Activated B cell treated with CpG ODN at 0.5 μM for 24 hours (primary cell): ENCODE measurements at regions not wholly inside any gene's neighbourhood (a gene's known extent, or its start where the extent isn't known, plus 50 kb on each side); places are given as distances from the start of the nearest gene placed in this dataset.
"Not testable (repeated sequence)": the region's sequence is repeated elsewhere in the genome, so short reads cannot be mapped to it uniquely, and the experiment has no call there.

ENCODE experiments used
- ATAC-seq: fragments of 200-7000 bp; cut with Tn5 transposase; one replicate; pipeline ENCODE4 v1.10.0; 2021; ENCODE audit warnings: low read depth, mild to moderate bottlenecking, moderate library complexity
- CTCF ChIA-PET: fragments of 350-600 bp; sonication (Branson Sonifier 250); formaldehyde crosslinking; loops from one replicate; lab custom pipeline; 2021; ENCODE audit warnings: antibody characterized with exemption; lab: Charles Lee
- POLR2A ChIA-PET: fragments of 350-600 bp; sonication (Branson Sonifier 250); formaldehyde crosslinking; loops from one replicate; lab custom pipeline; 2021; ENCODE audit warnings: antibody characterized with exemption; lab: Charles Lee
- DNase-seq: peaks from one replicate; pipeline ENCODE4 v3.0.0; 2022
- H3K27ac Mint-ChIP-seq: one replicate; pipeline ENCODE4 v1.8.0; 2020; ENCODE audit warnings: mixed read lengths
- H3K27me3 Mint-ChIP-seq: one replicate; pipeline ENCODE4 v1.8.0; 2021; ENCODE audit warnings: mixed read lengths
- H3K36me3 Mint-ChIP-seq: one replicate; pipeline ENCODE4 v1.8.0; 2021; ENCODE audit warnings: low read depth, mixed read lengths
- H3K4me1 Mint-ChIP-seq: one replicate; pipeline ENCODE4 v1.8.0; 2021; ENCODE audit warnings: mixed read lengths
- H3K4me3 Mint-ChIP-seq: one replicate; pipeline ENCODE4 v1.8.0; 2020; ENCODE audit warnings: mild to moderate bottlenecking, mixed read lengths
- H3K9me3 Mint-ChIP-seq: one replicate; pipeline ENCODE4 v1.8.0; 2020; ENCODE audit warnings: mixed read lengths
- CTCF ChIP-seq: fragments of 200-600 bp; IDR thresholded peaks from one replicate; pipeline ENCODE4 v1.8.0; 2022; ENCODE audit warnings: antibody characterized with exemption, mild to moderate bottlenecking
- intact Hi-C: fragments of 100-400 bp; cut with micrococcal nuclease; formaldehyde crosslinking; loops from one replicate; pipeline ENCODE4 v1.15.1; 2024

GRCh38 chr6:169858935-169859351 lies 107.5 kb downstream of the ERMARD start:
- no peak overlapping the region for H3K27ac Mint-ChIP-seq
- ATAC-seq = no peak
- peaks cover 6% of the 10 kb centered on the region for H3K9me3 Mint-ChIP-seq
- intact Hi-C loops = no loop called here
- ChIA-PET POLR2A (no interaction called here), CTCF (no interaction called here)
- no peaks in the 10 kb centered on the region for H3K27me3 Mint-ChIP-seq
- H3K4me3 Mint-ChIP-seq = no peak overlapping the region
- no peaks in the 10 kb centered on the region for H3K4me1 Mint-ChIP-seq
- TF ChIP-seq CTCF = no peak
- no peaks in the 10 kb centered on the region for H3K36me3 Mint-ChIP-seq
- DNase-seq = no peak

- Mint-ChIP-seq H3K9me3 (peaks cover 6% of the 10 kb centered on the region), H3K4me3 (no peak overlapping the region), H3K4me1 (no peaks in the 10 kb centered on the region), H3K36me3 (no peaks in the 10 kb centered on the region), H3K27ac (no peak overlapping the region), H3K27me3 (no peaks in the 10 kb centered on the region)
- POLR2A ChIA-PET = interaction anchor here (0.6 kb wide), 1 partner anchor 247 kb away, joined by 3 read pairs; no protein-coding TSS in a partner anchor
- peak; percentile 5 for DNase-seq
- no peak for ATAC-seq
- TF ChIP-seq CTCF = no peak
- intact Hi-C loops = no loop called here
- CTCF ChIA-PET = no interaction called here
Observed at GRCh38 chr6:169858293-169858934, 107.0 kb downstream of the ERMARD start.

- ChIA-PET CTCF (no interaction called here), POLR2A (interaction anchor here (0.6 kb wide), 1 partner anchor 248 kb away, joined by 3 read pairs; no protein-coding TSS in a partner anchor)
- no peaks in the 10 kb centered on the region for H3K27me3 Mint-ChIP-seq
- H3K4me3 Mint-ChIP-seq = no peak overlapping the region
- H3K36me3 Mint-ChIP-seq = no peaks in the 10 kb centered on the region
- no peak overlapping the region for H3K27ac Mint-ChIP-seq
- H3K4me1 Mint-ChIP-seq = no peaks in the 10 kb centered on the region
- no peak for ATAC-seq
- peaks cover 11% of the 10 kb centered on the region for H3K9me3 Mint-ChIP-seq
- DNase-seq = no peak
- no peak for TF ChIP-seq CTCF
- intact Hi-C loops = no loop called here
Observed at GRCh38 chr6:169857343-169858292, 106.2 kb downstream of the ERMARD start.

GRCh38 chr6:169856442-169857342 lies 105.3 kb downstream of the ERMARD start:
- not testable (repeated sequence) for H3K4me1 Mint-ChIP-seq

GRCh38 chr6:169854813-169855212 lies 103.4 kb downstream of the ERMARD start:
- H3K36me3 Mint-ChIP-seq = no peaks in the 10 kb centered on the region
- TF ChIP-seq CTCF = no peak
- ChIA-PET POLR2A (no interaction called here), CTCF (no interaction called here)
- no peak overlapping the region for H3K4me3 Mint-ChIP-seq
- no peaks in the 10 kb centered on the region for H3K4me1 Mint-ChIP-seq
- DNase-seq (no peak), ATAC-seq (no peak)
- peaks cover 11% of the 10 kb centered on the region for H3K9me3 Mint-ChIP-seq
- H3K27ac Mint-ChIP-seq = no peak overlapping the region
- H3K27me3 Mint-ChIP-seq = no peaks in the 10 kb centered on the region
- intact Hi-C loops = no loop called here

More at GRCh38 chr6:169856442-169857342, 105.3 kb downstream of the ERMARD start:
- intact Hi-C loops, H3K4me3 Mint-ChIP-seq, H3K27me3 Mint-ChIP-seq, H3K36me3 Mint-ChIP-seq, ATAC-seq, CTCF ChIA-PET, H3K27ac Mint-ChIP-seq, POLR2A ChIA-PET: not testable (repeated sequence)
- peaks cover 11% of the 10 kb centered on the region for H3K9me3 Mint-ChIP-seq
- DNase-seq = peak; percentile 9
